ENCODE measurements at regions not wholly inside any gene's neighbourhood (a gene's known extent, or its start where the extent isn't known, plus 50 kb on each side); places are given as distances from the start of the nearest gene placed in this dataset.
"Not testable (repeated sequence)": the region's sequence is repeated elsewhere in the genome, so short reads cannot be mapped to it uniquely, and the experiment has no call there.

DNA sequence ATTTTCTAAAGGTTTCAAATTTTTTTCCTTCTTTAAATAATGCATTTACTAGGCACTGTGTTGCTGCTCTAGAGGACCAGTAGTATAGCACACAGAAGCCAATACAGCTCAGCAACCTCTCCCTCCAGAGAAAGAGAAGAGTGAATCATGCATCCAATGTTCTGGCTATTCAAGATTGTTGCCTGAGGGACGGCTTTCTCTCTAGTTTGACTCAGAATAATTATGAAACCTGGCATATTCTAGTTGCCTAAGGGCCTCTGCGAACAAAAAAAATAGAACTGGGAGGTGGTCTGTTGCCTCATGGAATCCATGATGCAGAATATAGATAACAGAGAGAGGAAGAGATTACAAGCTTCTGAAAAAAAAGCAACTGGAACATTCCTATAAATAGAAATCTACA lies 1233.3 kb upstream of the PABPC4L start:
- Histone ChIP-seq H3K27ac (no peak overlapping the region), H3K4me1 (no peaks in the 10 kb centered on the region), H3K36me3 (no peaks in the 10 kb centered on the region), H3K27me3 (no peaks in the 10 kb centered on the region), H3K9me3 (no peaks in the 10 kb centered on the region), H3K4me3 (no peak overlapping the region)
- no peak for ATAC-seq
- TF ChIP-seq, protein P1, sequence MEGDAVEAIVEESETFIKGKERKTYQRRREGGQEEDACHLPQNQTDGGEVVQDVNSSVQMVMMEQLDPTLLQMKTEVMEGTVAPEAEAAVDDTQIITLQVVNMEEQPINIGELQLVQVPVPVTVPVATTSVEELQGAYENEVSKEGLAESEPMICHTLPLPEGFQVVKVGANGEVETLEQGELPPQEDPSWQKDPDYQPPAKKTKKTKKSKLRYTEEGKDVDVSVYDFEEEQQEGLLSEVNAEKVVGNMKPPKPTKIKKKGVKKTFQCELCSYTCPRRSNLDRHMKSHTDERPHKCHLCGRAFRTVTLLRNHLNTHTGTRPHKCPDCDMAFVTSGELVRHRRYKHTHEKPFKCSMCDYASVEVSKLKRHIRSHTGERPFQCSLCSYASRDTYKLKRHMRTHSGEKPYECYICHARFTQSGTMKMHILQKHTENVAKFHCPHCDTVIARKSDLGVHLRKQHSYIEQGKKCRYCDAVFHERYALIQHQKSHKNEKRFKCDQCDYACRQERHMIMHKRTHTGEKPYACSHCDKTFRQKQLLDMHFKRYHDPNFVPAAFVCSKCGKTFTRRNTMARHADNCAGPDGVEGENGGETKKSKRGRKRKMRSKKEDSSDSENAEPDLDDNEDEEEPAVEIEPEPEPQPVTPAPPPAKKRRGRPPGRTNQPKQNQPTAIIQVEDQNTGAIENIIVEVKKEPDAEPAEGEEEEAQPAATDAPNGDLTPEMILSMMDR (IDR thresholded peaks at IDR 0.05): no peak
- DNase-seq: no peak
- intact Hi-C loops (cut with DNase I): no loop called here

DNA sequence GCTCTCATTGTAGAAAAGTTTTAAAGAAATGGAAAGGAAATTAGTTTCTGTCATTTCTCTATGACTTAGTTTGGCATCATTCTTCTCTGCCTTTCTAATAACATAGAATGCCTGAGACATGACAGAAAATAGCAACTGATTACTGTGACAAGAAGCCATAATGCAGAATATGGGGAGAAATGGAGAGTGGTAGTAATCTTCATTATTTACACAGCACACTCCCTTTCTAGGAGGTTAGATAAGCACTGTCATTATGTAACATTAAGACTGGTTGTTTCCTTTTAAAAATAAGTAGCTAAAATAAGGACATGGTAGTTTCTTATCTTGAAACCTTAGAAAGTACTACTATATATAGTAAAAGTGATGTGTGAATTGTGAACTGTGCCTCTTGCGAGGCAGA lies 1227.9 kb upstream of the PABPC4L start:
- Histone ChIP-seq H3K9me3 (no peaks in the 10 kb centered on the region), H3K36me3 (no peaks in the 10 kb centered on the region), H3K4me3 (no peak overlapping the region), H3K27ac (no peak overlapping the region), H3K4me1 (no peaks in the 10 kb centered on the region), H3K27me3 (no peaks in the 10 kb centered on the region)
- intact Hi-C loops (cut with DNase I): no loop called here
- DNase-seq: no peak
- TF ChIP-seq, protein P1 (IDR thresholded peaks at IDR 0.05): no peak
- ATAC-seq: no peak

DNA sequence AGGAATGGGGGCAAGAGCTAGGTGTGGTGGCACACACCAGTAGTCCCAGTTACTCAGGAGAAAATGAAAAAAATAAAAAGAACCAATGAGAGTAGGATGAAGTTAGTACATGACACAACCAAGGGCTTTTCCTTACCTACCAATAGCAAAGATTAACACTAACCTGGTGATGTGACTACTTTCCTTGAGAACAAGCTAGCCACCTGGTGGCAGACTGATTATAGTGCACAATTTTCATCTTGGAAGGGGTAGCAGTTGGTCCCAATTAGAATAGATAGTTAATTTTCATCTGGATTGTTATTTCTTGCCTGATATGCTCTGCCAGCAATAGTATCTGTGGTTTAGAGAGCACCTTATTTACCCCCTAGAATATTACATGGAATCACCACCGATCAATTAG lies 1216.8 kb upstream of the PABPC4L start:
- TF ChIP-seq, protein P1 (IDR thresholded peaks at IDR 0.05): no peak
- intact Hi-C loops (cut with DNase I): no loop called here
- no peak overlapping the region for H3K27ac ChIP-seq

DNA sequence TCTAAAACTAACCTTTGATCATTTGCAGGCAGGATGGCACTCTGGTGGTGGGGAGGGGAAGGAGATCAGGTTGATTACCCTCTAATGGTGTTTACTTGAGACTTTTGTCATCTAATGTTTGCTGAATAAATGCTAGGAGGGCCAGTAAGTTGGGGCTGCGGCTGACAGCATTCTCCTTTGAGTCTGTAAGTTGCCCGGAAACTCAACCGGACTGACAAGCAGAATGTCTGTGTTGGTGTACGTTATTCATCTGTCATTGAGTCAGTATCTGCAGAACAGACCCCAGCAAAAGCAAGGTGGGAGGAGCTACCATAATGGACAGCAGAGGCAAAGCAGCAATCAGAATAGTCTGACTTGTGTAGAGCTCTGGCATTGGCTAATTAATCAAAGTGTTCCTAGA lies 1210.6 kb upstream of the PABPC4L start:
- DNase-seq (no peak), ATAC-seq (no peak)
- H3K4me3 ChIP-seq: no peak overlapping the region
- no peaks in the 10 kb centered on the region for H3K36me3 ChIP-seq
- H3K27me3 ChIP-seq: no peaks in the 10 kb centered on the region
- H3K9me3 ChIP-seq: no peaks in the 10 kb centered on the region
- H3K27ac ChIP-seq: no peak overlapping the region
- intact Hi-C loops (cut with DNase I): no loop called here
- TF ChIP-seq, protein P1 (IDR thresholded peaks at IDR 0.05): no peak
- no peaks in the 10 kb centered on the region for H3K4me1 ChIP-seq

More for the DNA sequence above, 1216.8 kb upstream of the PABPC4L start:
- ATAC-seq: no peak
- Histone ChIP-seq H3K4me3 (no peak overlapping the region), H3K4me1 (no peaks in the 10 kb centered on the region), H3K9me3 (no peaks in the 10 kb centered on the region), H3K27me3 (no peaks in the 10 kb centered on the region), H3K36me3 (no peaks in the 10 kb centered on the region)
- DNase-seq: no peak

DNA sequence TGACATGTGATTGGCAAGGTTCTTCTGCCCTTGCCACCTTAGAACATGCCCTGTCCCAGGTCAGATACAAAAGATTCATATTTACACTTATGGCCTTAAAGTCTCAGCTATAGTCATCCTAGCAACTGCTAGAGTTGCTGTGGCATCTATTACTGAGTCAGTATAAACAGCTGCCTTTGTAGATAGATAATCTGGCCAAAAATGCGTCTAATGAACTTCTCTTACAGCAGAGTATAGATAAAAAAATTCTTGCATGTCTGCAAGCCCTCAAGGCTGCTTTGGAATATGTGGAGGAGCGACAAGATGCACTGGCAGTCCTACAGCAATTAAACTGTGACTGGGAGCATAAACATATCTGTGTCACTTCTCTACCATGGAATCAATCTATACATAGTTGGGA lies 1209.7 kb upstream of the PABPC4L start:
- DNase-seq (no peak), ATAC-seq (no peak)
- H3K27ac ChIP-seq: no peak overlapping the region
- TF ChIP-seq, protein P1 (IDR thresholded peaks at IDR 0.05): no peak
- no peak overlapping the region for H3K4me3 ChIP-seq
- no peaks in the 10 kb centered on the region for H3K27me3 ChIP-seq
- intact Hi-C loops (cut with DNase I): no loop called here
- no peaks in the 10 kb centered on the region for H3K9me3 ChIP-seq
- no peaks in the 10 kb centered on the region for H3K36me3 ChIP-seq
- no peaks in the 10 kb centered on the region for H3K4me1 ChIP-seq

DNA sequence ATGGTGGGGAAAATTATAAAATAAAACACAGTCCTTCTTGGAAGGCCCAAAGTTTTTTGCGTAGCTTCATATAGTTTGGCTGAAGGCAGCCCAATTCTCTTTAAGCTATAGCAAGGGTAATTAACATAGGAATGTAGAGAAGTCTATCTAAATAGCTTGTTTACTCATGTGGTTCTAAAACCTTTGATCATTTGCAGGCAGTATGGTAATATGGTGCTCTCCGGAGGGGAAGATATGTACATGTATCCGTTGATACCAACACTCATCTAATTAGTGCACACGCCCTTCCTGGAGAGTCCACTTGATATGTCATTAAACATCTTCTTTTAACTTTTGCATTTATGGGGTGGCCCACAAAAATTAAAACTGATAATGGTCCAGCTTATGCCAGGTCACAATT lies 1207.7 kb upstream of the PABPC4L start:
- H3K4me1 ChIP-seq; H3K9me3 ChIP-seq; H3K4me3 ChIP-seq; intact Hi-C loops (cut with DNase I); H3K27me3 ChIP-seq; DNase-seq; ATAC-seq; H3K36me3 ChIP-seq; H3K27ac ChIP-seq: not testable (repeated sequence)
